NCI-H1930 (cell line): ENCODE measurements at regions not wholly inside any gene's neighbourhood (a gene's known extent, or its start where the extent isn't known, plus 50 kb on each side); places are given as distances from the start of the nearest gene placed in this dataset.
"Not testable (repeated sequence)": the region's sequence is repeated elsewhere in the genome, so short reads cannot be mapped to it uniquely, and the experiment has no call there.

Source experiments
- DNase-seq, 2 experiments: peaks; one replicate each; lab custom pipeline; 2025; lab: John Stamatoyannopoulos, UW

GRCh38 chr1:67482733-67483482 is 52.7 kb upstream of the SERBP1 start:
- DNase-seq = no peak

- no peak for DNase-seq
Measured at GRCh38 chr1:67484492-67484891, 54.3 kb upstream of the SERBP1 start.

- no peak for DNase-seq
Measured at GRCh38 chr1:67485046-67485811, 55.0 kb upstream of the SERBP1 start.

- no peak for DNase-seq
Measured at GRCh38 chr1:67489643-67490042, 59.4 kb upstream of the SERBP1 start.

- no peak for DNase-seq
Measured at GRCh38 chr1:67491280-67491679, 61.1 kb upstream of the SERBP1 start.

GRCh38 chr1:67493148-67493547 is 62.9 kb upstream of the SERBP1 start:
- no peak for DNase-seq

- DNase-seq = no peak
Measured at GRCh38 chr1:67495327-67495726, 65.1 kb upstream of the SERBP1 start.

GRCh38 chr1:67496329-67496728 is 66.1 kb upstream of the SERBP1 start:
- DNase-seq = peak in 1 of 2 experiments; percentile 6

GRCh38 chr1:67500413-67500959 is 70.3 kb upstream of the SERBP1 start:
- DNase-seq = peak; percentile 83 to 87

GRCh38 chr1:67503974-67504373 is 73.8 kb upstream of the SERBP1 start:
- no peak for DNase-seq

- not testable (repeated sequence) for DNase-seq
Measured at GRCh38 chr1:67513392-67514294, 83.4 kb upstream of the SERBP1 start.

GRCh38 chr1:67514300-67514699 is 84.1 kb upstream of the SERBP1 start:
- DNase-seq = no peak

- DNase-seq = no peak
Measured at GRCh38 chr1:67514786-67515185, 84.6 kb upstream of the SERBP1 start.

GRCh38 chr1:67515324-67516080 is 85.3 kb upstream of the SERBP1 start:
- no peak for DNase-seq

- no peak for DNase-seq
Measured at GRCh38 chr1:67517046-67517445, 86.8 kb upstream of the SERBP1 start.

GRCh38 chr1:67522001-67522441 is 91.8 kb upstream of the SERBP1 start:
- DNase-seq = no peak

GRCh38 chr1:67522793-67523192 is 92.6 kb upstream of the SERBP1 start:
- no peak for DNase-seq

GRCh38 chr1:67524143-67525052 is 94.2 kb upstream of the SERBP1 start:
- peak; percentile 28 to 34 for DNase-seq

GRCh38 chr1:67525053-67525760 is 95.0 kb upstream of the SERBP1 start:
- no peak for DNase-seq
